ENCODE measurements at regions not wholly inside any gene's neighbourhood (a gene's known extent, or its start where the extent isn't known, plus 50 kb on each side); places are given as distances from the start of the nearest gene placed in this dataset.

GRCh38 chr20:50289581-50289980, 99.0 kb downstream of the CEBPB start:
- ATAC-seq (ENCODE audit: insufficient number of reproducible peaks, low FRiP score, low read depth) (no peak), DNase-seq (ENCODE audit: low spot score) (no peak)
- Histone ChIP-seq H3K9me3 (no peaks in the 10 kb centered on the region), H3K36me3 (no peaks in the 10 kb centered on the region), H3K27ac (no peak overlapping the region), H3K4me1 (ENCODE audit: control insufficient read depth in 1 of 2, low read depth in 2 of 2) (peaks cover 36 to 41% of the 10 kb centered on the region in 2 donors), H3K27me3 (replicated peaks; ENCODE audit: insufficient read depth) (no peaks in the 10 kb centered on the region), H3K4me3 (no peak overlapping the region)
- TF ChIP-seq CTCF (IDR thresholded peaks at IDR 0.05), result no peak

- Histone ChIP-seq H3K4me1 (ENCODE audit: control insufficient read depth in 1 of 2, low read depth in 2 of 2) (peaks cover 32 to 36% of the 10 kb centered on the region in 2 donors), H3K27me3 (replicated peaks; ENCODE audit: insufficient read depth) (no peaks in the 10 kb centered on the region), H3K4me3 (no peak overlapping the region), H3K9me3 (no peaks in the 10 kb centered on the region), H3K36me3 (no peaks in the 10 kb centered on the region), H3K27ac (no peak overlapping the region)
- ATAC-seq (ENCODE audit: insufficient number of reproducible peaks, low FRiP score, low read depth), result no peak
- TF ChIP-seq CTCF (IDR thresholded peaks at IDR 0.05), result no peak
- DNase-seq (ENCODE audit: low spot score), result no peak
These were observed 99.5 kb downstream of the CEBPB start for GRCh38 chr20:50290112-50290511.

GRCh38 chr20:50290808-50291207, 100.2 kb downstream of the CEBPB start:
- peaks cover 25 to 29% of the 10 kb centered on the region in 2 donors for H3K4me1 ChIP-seq (ENCODE audit: control insufficient read depth in 1 of 2, low read depth in 2 of 2)
- no peaks in the 10 kb centered on the region for H3K9me3 ChIP-seq
- no peak overlapping the region for H3K4me3 ChIP-seq
- TF ChIP-seq CTCF (IDR thresholded peaks at IDR 0.05), result no peak
- DNase-seq (ENCODE audit: low spot score) (no peak), ATAC-seq (ENCODE audit: insufficient number of reproducible peaks, low FRiP score, low read depth) (no peak)
- no peaks in the 10 kb centered on the region for H3K27me3 ChIP-seq (replicated peaks; ENCODE audit: insufficient read depth)
- H3K27ac ChIP-seq, result no peak overlapping the region
- H3K36me3 ChIP-seq, result no peaks in the 10 kb centered on the region

GRCh38 chr20:50291254-50292078, 100.8 kb downstream of the CEBPB start:
- ATAC-seq (ENCODE audit: insufficient number of reproducible peaks, low FRiP score, low read depth) (no peak), DNase-seq (ENCODE audit: low spot score) (no peak)
- no peaks in the 10 kb centered on the region for H3K9me3 ChIP-seq
- H3K4me3 ChIP-seq, result no peak overlapping the region
- no peak for TF ChIP-seq CTCF (IDR thresholded peaks at IDR 0.05)
- H3K4me1 ChIP-seq (ENCODE audit: control insufficient read depth in 1 of 2, low read depth in 2 of 2), result peaks cover 20 to 22% of the 10 kb centered on the region in 2 donors
- peak overlapping the region; percentile 62 to 71 for H3K27ac ChIP-seq
- no peaks in the 10 kb centered on the region for H3K36me3 ChIP-seq
- no peaks in the 10 kb centered on the region for H3K27me3 ChIP-seq (replicated peaks; ENCODE audit: insufficient read depth)

GRCh38 chr20:50292079-50292590, 101.5 kb downstream of the CEBPB start:
- H3K9me3 ChIP-seq, result no peaks in the 10 kb centered on the region
- DNase-seq (ENCODE audit: low spot score) (no peak), ATAC-seq (ENCODE audit: insufficient number of reproducible peaks, low FRiP score, low read depth) (no peak)
- H3K27me3 ChIP-seq (replicated peaks; ENCODE audit: insufficient read depth), result no peaks in the 10 kb centered on the region
- H3K4me3 ChIP-seq, result no peak overlapping the region
- no peak for TF ChIP-seq CTCF (IDR thresholded peaks at IDR 0.05)
- H3K27ac ChIP-seq, result peak overlapping the region; percentile 62 to 71
- H3K36me3 ChIP-seq, result no peaks in the 10 kb centered on the region
- H3K4me1 ChIP-seq (ENCODE audit: control insufficient read depth in 1 of 2, low read depth in 2 of 2), result peaks cover 13 to 16% of the 10 kb centered on the region in 2 donors
